ENCODE measurements at regions not wholly inside any gene's neighbourhood (a gene's known extent, or its start where the extent isn't known, plus 50 kb on each side); places are given as distances from the start of the nearest gene placed in this dataset.

DNA sequence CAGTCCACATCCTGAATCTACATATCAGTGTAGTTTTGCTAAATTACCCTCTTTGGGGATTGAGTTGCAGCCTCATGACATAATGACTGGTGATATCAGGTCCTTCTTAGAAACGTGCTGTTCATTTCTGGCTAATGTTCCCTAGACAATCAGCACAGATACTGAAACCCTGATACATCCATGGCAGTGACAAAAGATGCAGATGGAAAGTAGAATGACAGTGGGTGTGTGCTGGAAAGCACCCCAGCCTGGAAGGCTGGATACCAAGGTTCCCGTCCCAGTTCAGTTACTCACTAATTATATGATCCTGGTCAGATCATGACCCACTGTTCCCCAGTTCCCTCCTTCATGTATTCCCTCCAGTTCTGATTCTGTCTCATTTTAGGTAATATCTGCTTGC lies 198.2 kb upstream of the FGGY start:
- DNase-seq, result no peak

DNA sequence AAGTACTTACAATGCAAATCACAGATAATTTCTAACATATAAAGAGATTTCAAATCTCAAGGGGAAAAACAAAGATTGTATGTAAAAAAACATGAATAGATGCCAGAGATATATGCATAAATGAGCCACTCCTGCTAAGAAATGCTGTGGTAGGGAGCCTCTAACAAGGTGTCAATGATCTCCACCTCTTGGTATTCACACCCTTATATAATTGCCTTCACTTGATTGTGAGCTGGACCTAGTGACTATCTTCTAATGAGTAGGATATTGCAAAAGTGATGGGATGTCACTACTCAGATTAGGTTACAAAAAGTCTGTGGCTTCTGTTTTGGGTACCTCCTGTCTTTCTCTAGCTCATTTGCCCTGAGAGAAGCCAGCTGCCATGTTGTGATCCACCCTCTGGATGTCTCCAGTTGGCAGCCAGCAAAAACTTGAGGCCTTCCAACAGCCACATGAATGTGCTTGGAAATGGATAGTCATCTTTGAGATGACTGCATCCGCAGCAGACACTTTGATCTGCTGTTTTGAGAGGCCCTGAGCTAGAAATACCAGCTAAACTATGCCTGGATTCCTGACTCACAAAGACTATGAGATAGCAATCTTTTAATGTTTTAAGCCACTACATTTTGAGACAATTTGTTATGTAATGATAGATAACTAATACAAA lies 196.1 kb upstream of the FGGY start:
- no peak for DNase-seq

DNA sequence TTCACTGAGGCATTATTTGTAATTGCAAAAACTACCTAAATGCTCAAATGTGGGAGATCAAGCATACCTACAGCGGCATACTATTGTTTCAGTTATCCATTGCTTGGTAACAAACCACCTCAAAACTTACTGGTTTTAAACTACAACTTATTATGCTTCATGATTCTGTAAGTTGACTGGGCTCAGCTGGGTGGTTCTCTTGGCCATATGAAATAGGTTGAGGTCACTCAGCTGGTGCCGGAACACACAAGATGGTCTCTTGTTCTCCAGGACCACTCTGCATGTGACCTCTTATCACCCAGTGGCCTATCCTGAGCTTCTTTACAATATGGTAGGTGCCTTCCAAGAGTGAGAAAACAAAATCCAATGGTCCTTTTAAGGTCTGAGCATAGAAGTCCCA lies 195.4 kb upstream of the FGGY start:
- no peak for DNase-seq

DNA sequence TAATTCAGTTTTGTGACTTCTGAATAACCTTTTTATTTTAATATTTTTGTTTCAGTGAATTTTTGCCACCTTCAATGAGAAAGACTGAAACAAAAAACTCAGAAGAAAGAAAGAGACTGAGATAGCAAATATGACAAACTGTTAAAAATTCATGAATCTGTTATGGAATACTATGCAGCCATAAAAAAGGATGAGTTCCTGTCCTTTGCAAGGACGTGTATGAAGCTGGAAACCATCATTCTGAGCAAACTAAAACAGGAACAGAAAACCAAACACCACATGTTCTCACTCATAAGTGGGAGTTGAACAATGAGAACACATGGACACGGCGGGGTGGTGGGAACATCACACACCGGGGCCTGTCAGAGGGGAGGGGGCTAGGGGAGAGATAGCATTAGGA lies 193.4 kb upstream of the FGGY start:
- no peak for DNase-seq

DNA sequence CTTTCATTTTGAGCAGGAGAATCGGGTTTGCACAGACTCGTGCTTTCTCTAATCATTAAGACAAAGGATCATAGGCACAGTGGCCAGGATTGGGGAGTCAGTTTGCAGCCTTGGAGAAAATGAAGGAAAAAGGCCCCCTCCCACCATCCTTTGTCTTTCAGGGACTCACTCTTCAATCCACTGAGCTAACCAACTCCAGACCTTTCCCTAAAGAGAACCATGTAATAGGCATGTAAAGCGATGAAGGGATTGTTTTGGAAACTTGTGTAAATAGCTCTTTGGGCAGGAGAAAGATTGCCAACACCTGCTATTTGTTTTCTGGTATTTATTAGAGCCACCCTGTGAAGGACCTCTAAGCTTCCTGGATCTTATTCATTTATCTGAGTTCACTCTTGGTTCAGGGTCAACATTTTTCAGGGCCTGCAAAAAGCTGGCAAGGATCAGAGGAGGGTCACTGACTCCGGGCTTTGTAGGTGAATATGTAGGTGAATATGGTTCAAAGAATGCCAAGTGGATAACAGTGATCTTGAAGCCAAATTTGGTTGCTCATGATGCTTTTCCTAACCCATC lies 192.6 kb upstream of the FGGY start:
- no peak for DNase-seq

DNA sequence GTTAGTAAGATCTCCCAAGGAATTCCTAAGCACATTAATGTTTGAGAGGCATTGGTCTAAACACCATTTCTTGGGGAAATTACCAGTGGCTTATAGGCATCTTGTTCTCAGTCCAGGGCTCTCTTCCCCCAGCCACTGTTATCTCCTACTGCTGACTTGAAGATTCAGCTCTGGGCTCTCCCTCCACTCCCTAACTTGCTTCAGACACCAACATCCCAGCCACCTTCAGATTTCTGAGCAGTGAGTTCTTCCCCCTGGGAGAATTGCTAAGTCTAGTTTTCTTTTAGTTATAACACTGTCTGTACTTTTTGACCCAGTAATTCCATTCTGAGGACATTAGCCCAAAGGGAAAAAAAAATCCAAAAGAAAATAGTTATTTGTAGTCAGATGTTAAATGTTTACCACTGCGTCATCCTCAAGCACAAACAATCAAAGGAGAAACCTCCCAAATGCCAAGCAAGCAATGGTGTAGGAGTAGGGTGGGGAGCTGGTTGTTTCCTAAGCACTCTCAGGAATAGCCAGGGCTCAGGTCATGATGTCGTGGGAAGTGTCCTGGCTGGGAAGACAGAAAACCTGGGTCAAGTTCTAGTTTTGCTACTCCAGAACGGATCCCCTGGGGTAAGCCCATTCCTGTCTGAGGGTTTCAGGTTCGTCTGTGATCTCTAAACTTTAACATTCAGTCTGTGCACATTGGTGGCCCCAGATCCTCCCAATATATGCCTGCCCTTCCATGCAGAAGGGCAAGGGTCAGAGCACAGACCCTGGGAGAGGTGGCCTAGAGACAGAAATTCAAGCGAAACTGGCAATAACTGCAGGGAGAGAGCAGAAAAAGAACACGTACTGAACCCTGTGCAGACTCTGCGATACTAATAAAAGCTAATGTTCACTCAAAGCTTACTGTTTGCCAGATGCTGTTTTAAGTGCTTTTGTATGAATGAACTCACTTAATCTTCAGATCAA lies 191.1 kb upstream of the FGGY start:
- DNase-seq, result no peak

DNA sequence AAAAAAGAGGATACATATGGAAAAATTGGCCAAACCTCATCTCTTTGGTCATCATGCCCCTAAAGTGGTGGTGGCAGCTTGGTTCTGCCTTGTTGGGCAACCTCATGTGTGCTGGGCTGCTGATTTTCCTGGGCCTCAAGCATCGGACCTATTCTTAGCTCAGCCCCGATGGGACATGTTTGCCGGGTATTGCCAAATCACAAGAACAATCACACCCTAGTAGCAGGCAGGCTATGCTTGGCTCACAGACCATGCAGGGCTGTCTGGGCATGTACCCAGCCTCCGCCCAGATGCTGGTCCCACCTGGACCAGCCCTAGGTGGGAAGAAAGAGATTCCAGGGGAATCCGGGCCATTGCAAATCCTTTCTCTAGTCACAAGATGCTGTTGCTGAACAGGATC lies 189.4 kb upstream of the FGGY start:
- no peak for DNase-seq

DNA sequence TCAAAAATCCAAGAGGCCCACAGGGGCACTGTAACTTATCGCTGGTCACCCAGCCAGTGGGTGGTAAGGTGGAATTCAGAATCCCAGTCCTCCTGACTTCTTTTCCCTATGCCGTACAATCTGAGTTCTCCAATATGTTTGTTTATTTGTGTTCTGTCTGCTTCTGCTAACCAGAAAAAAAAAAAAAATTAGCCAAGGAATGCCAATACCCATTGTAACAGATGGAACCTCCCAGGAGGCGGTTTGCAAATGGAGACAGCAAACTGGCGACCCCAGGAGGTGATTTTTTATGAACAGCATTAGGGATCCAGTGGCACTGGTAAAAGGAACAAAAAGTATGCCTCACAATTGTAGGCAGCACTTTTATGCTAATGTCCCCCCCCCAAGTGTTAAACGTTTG lies 189.0 kb upstream of the FGGY start:
- no peak for DNase-seq

DNA sequence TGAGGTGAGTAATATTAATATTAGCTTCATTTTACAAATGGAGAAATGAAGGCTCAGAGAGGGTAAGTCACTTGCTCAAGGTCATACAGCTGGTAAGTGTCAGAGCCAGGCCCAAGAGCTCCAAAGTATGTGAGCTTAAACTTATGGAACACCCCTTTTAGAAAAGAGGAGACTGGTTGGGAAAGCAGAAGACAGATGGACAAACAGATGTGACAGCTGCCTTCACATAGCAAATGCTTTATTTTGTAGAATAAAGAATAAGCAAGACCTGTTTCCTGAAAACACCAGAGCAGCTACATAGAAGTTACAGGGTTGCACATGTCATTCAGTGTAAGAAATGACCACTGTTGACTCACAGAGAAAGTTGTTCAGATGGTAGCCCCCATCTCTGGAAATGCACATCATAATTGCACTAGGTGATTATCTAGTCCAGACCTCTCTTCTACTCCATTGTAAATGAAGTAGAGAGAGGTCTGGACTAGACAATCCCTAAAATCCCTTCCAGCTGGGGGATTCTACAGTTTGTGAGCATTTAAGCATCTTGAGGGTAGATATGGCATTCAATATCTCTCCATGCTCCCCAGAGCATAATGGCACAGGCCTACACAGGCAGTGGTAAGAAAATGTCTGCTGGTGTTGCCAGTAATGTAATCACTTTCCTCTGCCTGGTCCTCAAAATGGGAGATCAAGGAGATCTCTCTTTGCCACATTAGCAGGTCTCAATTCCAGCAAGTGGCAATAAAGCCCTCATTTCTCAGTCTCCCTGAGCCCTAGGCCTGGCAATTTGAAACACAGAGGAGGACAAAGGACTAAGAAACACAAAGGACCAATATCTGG lies 188.2 kb upstream of the FGGY start:
- no peak for DNase-seq

DNA sequence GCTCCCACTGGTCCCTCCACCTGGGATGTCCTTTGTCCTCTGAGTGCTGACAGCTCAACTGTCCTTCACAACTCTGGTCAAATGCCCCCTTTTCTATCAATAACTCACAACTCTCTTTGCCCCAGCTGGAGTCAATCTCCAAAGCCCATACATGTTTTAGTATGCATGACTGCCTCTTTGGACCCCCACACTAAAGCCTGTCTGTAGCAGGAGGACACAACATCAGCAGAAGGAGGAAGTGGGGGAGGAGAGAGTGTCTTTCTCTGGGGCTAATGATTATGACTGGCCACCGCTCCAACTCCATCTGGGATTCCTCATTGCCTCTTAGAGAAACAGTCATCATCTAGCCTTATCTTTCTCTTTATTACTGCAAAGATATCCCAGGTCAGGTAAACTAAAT lies 186.6 kb upstream of the FGGY start:
- DNase-seq, result no peak

DNA sequence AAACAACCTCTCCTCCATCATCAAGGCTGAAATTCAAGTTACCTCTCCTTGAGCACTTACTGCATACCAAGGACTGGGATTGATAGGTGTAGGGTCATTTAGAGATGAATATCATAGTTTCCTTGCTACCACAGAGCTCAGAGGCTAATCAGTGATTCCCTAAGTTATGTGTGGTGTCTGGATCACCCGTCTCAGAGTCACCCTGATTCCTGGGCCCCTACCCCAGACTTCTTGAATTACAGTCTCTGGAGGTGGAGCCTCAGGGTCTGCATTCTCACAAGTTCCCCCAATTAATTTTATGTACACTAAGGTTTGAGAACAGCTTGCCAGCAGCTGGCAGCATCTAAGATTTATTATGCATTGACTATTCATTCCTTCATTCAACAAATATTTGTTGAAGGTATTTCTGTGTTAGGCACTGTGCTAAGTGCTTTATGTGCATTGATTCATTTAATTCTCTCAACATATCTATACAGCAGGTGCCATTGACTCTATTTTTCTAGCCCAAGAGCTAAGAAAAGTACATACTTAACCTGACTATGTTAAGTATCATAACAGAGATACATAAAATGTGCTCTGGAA lies 182.9 kb upstream of the FGGY start:
- DNase-seq, result no peak

DNA sequence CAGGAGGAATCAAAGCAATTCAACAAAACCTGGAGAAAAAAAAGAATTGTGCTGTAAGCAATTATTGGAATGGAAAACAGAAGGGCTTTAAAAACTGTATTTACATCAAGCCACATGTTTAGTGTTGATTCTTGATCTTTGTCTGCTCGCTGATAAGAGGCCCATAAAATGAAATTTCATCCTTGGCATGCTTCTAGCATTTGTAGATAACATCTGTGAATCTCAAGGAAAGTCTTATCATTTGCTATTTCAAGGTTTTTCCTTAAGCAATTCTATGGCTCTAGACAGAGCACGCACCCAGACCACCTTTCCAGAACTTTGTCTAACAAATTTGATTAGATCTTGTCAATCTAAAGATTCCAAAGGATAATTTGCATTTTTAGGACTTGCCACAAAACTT lies 181.0 kb upstream of the FGGY start:
- no peak for DNase-seq

DNA sequence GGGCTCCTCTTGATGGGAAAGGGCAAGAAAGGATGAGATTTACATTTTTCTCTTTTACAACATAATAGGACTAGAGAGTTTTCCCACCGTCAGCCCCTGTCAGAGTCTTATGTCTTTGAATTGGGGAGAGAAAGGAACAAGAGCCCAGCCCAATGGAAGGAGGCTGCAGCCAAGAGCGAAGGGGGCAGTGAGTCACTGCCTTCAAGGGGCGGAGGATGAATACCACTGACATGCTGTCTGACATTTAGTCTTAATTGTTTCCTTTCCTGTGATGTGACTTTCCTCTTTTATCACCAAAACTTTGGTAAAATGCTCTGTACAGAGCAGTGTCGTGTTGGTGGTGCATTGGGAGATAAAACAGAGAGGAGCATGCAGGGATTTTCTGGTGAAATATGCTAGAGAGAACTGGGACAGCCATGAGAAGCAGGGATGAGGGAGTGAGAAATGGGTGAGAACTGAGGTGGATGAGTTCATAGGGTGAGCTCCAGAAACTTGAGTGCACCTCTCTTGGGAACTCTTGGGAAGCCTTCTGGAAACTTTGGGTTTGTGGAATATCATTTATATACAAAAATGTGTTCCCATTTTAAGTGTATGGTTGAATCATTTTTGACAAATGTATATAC lies 179.9 kb upstream of the FGGY start:
- DNase-seq, result no peak

DNA sequence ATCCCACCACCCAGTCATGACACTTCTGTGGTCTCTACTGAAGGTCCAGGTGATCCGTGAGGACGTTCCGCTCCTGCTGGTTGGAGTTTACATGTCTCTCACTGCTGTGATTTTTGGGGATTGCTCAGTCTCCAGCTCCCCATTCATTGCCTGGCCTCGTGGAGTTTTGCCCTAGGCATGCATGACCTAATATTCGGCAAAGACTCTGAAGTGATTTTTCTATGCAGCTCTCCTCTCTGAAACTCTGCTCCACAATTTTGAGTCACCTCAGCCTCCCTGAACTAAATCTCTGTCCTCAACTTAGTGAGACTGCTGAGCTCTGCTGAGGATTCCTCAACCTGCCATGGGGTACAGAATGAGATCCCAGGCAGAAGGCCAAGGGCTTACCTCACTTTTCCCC lies 174.4 kb upstream of the FGGY start:
- no peak for DNase-seq

DNA sequence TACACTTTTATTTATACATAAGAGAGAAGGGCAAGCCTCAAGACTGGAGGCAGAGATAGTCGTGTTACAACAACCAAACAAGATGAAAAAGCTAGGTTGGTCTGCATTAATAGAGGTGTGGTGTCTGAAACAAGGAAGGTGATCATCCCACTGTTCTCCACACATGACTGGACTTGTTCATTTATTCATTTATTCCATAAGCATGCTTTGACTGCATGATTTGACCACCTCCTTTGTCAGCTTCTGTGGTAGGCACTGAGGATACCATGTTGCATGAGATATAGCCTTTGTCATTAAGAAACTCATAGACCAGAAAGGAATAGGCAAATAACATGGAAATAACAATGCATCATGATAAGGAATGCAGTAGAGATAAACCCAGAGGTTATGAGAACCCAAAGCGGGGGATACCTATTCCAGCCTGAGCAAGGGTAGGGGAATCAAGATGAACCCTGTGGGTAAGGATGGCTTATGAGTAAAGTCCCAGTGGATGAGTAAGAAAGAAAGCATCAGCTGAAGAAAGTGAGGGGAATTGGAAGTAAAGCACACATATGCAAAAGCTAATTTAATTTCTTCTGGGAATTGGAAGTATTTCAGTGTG lies 173.7 kb upstream of the FGGY start:
- DNase-seq, result peak; percentile 92 to 97

DNA sequence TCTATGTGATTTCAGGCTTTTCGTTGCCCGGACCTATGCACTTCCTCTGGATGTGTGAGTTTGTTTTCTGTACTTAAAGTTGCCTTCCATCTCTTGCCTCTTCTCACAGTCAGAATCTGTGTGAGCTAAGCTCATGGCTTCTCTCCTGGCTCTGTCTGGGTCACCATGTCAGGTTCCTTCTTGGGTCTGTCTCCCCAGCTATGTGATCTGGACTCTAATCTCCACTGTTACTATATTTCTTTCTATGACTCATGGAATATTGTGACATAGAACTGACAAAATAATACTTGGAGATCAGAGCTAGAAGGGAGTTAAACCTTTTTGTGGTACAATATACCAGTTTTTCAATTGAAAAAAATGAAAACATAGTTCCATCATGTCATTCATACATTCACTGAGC lies 172.7 kb upstream of the FGGY start:
- no peak for DNase-seq

DNA sequence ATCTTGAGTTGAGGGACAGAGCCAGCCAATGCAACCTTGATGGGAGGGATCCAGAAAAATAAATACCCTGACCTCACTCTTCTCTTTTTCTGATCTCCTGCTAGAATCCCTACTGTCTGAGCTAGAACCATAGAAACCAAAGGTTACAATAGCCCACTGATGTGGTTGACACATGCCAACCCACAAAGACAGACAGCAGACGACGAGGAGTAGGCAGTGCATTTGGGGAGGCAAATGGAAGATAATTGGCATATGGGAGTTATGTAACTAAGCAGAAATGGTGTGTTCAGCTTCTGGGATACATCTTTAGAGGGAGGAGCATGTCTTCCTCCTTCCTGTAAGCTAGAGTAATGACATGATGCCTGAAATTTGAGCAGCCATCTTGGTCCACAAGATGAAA lies 171.7 kb upstream of the FGGY start:
- DNase-seq, result no peak

DNA sequence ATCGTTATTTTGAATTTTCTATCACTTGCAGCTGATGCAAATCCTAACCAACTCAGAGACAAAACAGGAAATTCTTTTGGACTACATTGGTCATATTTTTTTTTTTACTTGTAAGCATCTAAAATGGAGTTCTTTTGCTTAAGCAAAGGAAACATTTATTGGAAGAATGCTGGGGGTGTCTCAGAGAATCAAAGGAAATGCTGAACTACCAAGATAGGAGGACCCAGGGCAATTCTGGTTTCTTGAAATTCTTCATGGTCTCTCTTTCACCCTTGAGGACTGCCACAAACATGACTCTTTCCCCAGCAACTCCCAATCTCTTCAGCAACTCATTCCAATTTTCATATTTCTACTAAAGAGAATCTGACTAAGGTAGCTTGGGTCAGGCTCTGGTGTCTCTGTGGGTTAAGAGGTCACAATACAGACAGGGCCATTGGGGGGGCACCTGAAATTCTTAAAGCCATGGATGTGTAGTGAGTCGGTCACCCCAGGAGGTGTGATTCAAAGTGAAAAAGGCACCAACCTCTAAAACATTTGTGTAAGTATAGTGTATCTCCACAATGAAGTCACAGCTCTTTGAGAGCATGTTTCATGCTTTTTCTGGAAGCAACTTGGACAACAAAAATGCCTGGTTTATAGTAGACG lies 171.1 kb upstream of the FGGY start:
- DNase-seq, result no peak

DNA sequence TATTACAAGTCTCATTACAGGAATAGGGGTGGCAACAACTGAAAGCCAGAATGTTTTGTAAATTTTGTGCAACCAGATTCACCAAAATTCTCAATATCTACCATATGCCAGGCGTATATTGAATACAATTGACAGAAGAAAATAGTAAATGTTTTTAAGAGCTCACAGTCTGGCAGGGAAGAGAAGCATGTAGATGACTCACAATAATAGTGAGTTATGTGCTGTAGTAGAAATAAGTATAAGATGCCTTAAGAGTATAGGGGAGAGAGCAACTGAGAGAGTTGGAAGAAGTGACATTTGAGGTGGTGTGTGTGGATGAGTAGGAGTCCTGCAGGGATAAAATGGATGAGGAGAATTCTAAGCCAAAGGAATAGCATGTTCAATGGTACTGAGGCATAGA lies 170.5 kb upstream of the FGGY start:
- no peak for DNase-seq

DNA sequence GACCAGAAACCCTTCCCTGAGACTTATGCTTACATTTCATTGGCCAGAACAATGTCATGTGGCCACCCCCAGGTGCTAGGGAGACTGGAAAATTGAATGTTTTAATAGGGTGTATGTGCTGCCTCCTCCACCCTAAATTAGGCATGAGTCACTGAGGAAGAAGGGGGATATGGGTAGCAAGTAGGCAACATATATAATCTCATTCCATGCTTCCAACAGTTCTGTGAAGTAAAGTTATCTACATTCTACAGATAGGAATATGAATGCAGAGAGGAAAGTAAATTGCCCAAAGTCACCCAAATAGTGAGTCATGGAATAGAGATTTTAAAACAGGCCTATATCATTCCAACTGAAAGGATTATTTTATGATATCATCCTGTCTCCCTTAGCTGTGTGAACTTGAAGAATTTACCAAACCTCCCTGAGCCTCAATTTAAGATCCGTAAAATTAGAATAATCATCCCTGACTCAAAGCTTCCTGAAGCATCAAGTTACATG lies 168.6 kb upstream of the FGGY start:
- DNase-seq, result no peak

DNA sequence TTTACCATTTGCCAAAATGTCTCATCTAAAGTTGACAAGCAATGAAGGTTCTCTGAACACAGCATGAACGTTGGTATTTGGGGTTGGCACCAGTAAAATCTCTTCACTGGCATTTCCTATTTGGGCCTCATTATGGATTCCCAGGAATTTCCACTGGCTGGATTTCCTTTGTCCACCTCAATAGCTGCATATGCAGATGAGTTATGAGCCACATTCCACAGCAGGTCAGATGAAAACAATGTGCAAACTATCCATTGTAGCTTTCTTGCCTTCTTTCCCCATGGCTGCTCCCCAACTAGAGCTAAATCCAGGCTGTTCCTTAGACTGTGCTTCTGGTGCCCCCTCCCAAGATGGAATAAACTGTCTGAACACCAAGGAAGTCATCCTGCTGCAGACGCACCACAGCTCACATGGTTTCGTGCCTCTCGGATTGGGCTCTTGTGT lies 168.1 kb upstream of the FGGY start:
- no peak for DNase-seq

Measured in NCI-H526 (cell line).